GM21423 (cell line): ENCODE measurements at regions not wholly inside any gene's neighbourhood (a gene's known extent, or its start where the extent isn't known, plus 50 kb on each side); places are given as distances from the start of the nearest gene placed in this dataset.
A peak's percentile ranks its signal among the peaks of the same experiment; 100 is the strongest.

ENCODE experiments used
- ATAC-seq: cut with Tn5 transposase; IDR thresholded peaks from one replicate; pipeline ENCODE4 v1.9.1; 2021; ENCODE audit warnings: mild to moderate bottlenecking, moderate library complexity; ENCODE audit not compliant: unreplicated experiment

DNA sequence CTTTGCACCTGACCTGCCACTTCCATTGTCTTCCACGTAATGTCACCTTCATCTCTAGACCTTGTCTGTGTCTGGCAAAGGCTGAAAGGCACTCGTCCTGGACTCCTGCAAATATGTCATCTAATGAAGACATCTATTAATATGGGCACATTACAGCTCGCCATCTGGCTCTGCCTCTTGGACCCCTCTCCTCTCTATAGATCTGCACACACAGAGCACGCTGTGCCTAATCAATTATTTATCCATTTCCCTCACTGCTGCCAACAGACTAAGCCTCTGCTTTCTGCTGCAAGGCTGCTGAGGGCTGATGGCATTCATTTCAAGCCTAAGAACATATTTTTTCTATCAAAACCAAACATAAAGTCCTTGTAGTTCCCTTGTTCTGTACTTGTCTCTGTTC, 573.0 kb downstream of the TUSC7 start:
- ATAC-seq: no peak

DNA sequence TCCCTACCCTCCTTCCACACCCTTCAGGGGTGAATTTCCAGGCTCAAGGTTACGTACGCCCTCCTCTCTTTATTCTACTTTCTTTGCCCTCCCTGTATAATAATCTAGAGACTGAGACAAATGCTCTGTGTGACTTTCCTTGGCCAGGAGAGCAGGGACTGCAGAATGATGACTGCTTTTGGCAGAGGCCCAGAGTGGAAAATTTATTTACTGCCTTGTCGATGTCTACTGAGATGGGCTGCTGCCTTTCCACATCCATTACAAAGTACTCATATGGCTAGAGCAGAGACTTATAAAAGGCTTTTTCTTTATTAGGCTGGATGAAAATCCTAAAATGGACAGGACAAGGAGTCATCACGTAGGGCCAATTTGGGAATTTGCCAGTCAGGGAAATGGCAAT, 576.2 kb downstream of the TUSC7 start:
- ATAC-seq: no peak

DNA sequence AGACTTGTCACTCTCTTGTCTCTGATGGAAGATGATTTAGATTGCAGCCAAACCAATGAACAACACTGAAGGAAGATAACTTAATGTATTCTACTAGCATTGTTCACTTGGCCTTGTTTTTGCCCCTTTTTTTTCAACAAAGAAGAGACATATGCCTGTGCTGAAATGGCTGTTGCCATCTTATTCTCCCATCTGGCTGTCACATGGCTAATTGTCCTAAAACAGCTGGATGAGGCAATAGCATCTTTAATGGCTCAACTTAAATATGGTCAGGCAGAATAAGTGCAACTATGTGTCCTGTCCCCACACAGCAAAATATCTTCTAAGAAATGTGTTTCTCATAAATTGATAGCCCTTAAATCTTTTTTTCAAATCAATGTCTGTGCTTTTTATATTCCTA, 576.9 kb downstream of the TUSC7 start:
- no peak for ATAC-seq

DNA sequence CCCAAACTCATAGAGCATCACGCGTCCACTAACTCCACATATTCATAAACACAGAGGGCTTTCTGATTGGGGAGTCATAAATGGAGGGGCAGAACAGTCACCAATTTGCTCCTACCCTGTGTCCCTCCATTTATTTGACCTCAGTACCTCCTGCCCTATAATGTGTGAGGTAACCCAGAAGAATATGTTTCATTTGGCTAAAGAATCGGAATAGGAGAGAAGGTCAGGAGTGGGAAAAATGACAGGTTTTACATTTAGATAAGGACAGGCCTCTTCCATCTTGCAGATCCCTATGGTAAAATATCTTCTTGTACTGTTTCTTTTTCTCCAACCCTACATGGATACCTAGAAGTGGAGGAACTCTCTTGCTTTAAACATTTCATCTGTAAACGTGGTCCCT, 578.0 kb downstream of the TUSC7 start:
- ATAC-seq: no peak

DNA sequence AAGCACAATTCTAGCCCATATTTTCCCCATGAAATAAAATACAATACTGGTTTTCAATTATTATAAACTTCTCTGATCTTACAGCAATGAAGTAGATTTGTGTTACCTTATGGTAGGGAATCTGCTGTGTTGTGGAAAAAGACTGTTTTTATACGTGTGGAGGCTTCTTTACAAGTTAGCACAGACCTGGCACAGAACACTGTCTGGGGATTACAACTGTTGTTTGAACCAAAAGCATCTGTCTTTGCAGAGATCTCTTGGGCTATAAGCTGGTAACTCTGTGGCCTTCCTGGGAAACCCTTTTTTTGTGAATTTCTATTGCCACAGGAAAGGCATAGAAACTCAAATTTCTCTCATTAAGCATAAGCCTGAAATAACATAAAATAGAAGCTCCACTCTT, 581.9 kb downstream of the TUSC7 start:
- ATAC-seq: no peak

DNA sequence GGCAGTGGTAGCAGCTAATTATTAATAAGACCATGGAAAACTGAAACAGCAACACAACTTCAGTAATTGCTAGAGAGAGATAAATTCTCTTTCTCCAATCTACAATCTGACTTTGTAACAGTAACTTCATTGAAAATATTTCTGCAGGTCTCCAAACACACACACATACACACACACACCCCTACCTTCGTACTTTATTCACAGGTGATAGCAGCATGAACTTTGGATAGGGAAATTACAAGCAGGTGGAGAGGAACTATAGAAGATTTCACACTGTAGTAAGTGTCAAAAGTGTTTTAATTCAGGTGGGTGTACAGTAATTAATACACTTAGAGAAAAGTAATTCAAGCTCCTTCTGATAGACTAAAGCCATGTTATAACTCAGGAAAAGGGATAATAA, 587.5 kb downstream of the TUSC7 start:
- no peak for ATAC-seq

DNA sequence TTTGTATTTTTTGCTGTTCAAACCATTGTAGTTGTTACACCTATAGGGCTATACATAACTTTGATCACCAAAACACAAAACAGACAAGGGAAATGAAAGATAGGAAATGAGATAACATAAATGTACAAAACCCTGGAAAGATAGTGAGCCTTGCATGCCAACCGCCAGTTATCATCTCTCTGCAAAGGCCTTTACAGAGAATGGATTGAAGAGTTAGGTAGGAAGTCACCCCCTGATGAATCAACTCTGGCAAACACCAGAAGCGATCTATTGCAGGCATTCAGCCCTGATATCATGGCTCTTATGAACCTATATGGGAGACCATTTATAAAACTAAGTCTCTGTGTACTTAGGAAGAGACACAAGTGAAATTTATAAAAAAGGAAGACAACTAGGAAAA, 588.0 kb downstream of the TUSC7 start:
- ATAC-seq: no peak

DNA sequence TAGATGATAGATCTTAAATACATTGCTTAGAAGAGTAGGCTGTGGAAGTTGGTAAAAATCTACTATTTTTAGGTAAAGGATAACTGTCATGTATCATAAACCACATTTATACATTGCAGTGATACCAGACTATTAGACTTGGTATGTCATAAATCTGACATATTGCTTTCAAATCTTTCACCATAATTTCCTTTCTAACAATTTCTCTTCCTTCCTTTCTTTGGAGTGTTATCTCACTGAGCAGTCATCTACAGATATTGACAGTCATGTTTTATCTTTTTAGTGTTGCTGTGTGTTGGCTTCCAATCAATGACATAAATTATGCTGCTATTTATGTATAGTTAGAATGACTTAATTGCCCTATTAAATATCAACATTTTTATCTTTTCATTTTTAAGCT, 588.7 kb downstream of the TUSC7 start:
- no peak for ATAC-seq

DNA sequence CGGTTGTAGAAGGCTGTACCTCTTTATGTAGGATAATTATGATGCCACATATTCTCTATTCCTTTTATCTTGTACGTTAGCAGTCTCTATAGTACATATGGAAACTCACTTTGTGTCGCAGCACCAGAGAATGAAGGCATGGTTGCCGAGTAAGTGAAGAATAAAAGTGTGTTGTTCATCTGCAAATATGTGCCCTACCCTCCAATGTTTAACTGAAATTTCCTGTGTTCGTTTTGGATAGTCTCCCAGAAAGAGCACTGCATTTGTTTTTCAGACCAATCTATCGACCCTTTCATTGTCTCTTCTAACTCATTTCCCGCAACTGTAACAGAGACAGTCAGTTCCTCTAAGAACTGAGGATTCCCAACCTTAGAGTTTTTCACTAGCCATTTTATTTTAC, 592.8 kb downstream of the TUSC7 start:
- ATAC-seq: no peak

DNA sequence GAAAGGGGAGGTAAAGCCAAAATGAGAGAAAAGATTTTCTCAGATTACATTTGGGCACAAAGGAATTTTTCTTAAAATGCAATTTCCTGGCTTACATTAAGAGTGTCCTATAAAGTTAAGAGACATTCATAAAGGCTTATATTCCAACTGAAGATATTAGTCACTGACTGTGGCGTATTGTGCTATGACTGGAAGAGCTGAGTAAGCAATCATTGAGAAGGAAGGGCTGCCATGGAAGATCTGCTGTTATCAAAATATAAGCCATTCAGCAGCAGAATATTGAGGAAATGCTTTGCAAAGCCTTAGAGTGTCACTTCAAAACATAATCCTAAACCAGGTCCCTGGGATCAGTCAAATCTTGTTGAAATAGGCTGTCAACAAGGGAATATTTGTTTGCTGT, 593.9 kb downstream of the TUSC7 start:
- no peak for ATAC-seq

DNA sequence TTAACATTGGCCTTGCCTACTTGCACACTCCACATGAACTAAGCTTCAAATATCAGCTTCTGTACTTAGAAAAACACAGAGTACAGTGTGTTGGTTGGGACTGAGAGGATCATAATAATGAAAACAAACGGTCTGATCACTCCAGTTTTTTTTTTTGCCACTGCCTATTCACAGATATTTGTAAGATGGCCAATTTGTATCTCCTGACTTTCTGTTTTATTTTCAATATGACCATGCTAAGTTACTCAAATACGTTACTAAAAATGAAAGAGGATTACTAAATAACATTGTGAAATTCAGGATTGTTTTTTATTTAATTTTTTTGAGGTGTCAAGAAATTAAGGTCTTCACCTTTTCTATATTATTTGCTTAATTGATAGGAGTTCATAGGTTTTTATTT, 595.1 kb downstream of the TUSC7 start:
- no peak for ATAC-seq

DNA sequence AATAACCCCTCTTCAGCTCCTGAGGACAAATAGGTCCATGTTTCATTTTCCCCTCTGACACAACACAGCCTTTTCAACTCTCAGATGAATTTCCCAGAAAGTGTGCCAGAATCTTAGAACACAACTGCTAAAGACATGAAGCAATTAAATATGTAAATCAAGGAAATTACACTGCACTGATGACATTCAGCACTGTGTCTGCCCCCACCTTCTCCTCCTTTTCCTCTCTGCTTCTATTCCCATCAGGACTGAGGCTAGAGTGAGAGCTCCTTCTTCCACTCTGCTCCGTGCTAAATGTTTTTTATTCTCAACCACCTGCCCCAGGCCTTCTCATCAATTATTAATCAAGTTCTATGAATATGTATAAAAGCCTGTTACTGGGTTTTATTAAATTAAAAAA, 596.1 kb downstream of the TUSC7 start:
- no peak for ATAC-seq

DNA sequence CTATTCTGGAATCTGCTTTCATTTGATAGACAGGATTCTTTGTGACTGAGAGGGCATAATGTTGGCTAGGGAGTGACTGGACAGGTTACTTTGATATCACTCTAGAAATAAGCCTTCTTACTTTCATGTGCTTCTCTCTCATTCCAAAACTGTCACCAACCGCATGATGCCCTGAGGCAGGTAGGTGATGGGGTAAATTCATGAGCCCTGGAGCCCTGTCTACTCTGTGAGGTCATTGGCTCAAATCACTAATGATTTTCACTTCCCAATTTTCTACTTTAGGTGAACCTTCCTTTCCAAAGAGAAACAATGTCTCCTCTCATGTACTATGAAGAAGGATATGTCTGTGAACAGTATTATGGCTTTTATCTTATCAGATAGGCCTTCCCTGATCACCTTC, 596.7 kb downstream of the TUSC7 start:
- ATAC-seq: no peak

DNA sequence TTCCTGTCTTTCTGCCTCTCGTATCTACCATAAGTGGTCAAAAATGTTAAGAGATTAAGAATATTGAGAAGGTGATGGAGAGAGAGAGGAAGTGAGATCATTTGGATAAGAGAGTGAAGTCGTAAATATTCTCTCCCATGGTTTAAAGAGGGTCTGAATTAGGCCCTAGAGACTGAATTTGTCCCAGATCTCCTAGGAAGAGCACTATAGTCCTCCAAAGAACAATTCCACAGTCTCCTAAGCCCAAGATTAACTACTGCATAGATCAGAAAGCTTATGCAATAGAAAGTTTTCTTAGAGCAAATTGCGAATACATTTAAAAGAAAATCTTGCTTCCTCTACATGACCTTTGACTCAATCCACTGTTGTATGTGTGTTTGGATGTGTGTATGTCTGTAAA, 598.8 kb downstream of the TUSC7 start:
- ATAC-seq: no peak

DNA sequence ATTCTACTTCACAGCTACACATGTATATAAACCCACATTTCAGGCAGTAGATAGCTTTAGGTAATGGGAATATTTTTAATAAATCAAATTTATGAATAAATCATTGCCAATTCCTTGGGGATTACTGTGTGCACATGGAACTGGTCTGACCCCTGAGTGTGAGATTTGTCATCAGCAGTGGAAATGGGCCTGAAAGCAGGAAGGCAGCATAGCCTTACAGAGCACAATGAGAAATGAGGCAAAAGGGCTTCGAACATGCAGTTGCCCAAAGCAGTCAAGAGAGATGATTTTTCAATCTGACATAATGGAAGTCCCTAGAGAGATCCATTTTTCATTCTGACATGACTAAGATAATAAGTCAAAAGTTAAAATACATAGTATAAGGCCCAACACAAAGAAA, 599.2 kb downstream of the TUSC7 start:
- ATAC-seq: no peak

DNA sequence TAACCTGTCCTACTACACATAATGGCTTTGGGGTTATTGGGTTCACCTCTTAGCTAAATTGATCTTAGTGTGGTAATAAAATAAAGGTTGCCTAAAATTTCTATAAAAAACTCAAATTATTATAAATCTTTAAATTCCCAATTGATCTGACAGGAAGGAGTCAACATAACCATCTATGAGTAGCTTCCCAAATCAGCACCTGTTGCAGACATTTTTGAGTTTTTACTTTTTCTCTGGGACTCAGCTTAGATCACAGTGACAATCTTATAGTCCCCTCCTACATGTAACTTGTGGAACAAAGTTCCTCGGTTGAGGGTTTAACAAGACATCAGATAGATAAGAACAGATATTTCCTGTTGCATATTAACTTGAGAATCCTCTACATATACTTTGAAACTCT, 601.0 kb downstream of the TUSC7 start:
- no peak for ATAC-seq

DNA sequence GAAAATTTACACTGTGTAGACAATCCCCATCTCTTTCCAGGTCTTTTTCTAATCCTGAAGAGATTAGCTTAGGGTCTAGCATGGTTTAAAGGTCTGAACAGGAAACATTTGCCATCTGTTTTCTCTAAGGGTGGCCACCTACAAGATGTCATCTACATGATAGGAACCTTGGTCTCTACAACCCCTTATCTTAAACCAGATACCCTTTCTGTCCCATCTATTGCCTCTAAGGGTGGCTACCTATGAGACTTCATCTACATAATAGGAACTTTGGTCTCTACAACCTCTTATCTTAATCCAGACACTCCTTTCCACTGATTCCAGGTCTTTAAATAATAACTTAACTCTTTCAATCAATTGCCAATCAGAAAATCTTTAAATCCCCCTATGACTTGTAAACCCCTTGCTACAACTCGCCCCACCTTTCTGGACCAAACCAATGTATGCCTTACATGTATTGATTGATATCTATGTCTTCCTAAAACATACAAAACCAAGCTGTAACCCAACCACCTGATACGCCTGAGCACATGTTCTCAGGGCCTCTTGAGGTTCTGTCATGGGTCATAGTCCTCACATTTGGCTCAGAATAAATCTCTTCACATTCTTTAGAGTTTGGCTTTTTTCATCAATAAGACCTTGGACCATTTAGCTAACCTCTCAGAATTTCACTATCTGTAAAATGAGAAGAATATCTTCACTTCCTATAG, 605.0 kb downstream of the TUSC7 start:
- ATAC-seq: no peak

DNA sequence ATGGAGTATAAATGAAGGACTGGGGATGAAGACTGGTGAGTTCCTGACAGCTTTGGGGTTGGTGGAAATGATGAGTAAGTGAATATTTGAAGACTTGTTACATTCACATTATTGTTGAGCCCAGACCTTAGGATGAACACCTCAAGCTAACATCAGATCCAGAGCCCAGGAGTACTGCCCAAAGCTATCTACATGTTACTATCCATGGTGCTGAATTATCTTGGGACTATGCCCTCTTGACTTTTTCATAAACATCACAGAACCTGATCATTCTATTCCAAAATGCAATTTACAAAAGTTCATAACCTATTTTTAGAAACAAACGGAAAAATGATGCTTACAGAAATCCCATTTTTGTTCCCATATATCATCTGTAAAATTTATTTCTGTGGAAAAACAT, 613.3 kb downstream of the TUSC7 start:
- no peak for ATAC-seq

DNA sequence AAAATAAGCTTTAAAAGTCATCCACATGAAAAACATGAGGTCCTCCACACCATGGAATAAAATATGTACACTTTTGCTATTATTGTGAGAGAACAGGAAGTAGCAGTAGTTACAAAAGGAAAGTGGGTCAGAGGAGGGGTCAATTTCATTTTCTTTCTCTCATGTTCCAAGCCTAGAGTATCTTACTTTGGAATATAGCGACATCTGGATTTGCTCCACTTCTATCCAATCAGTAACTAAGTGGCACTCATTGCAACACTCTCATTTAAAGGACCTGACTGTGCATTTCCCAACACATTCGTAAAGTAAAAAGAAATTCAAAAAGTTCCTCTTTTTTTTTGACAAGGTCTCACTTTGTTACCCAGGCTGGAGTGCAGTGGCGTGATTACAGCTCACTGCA, 637.3 kb downstream of the TUSC7 start:
- ATAC-seq: no peak

DNA sequence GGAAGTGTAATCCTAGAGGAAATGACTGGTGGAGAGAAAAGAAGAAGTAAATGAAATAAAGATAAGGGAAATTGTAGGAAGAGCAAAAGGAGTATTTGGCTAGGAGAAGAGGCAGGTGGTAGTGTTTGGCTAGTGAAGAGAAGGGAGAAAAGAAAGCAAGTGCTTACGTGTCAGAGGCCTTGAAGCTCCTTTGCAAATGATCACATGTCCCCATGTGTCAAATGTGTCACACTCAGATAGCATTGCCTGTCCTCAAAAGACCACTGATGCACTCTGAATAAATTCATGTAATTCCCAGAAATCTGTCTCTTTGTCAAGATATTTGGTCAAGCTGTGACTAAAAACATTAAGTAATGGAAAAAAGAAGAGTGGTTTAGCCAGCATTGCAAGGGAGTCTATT, 639.3 kb downstream of the TUSC7 start:
- ATAC-seq: no peak

DNA sequence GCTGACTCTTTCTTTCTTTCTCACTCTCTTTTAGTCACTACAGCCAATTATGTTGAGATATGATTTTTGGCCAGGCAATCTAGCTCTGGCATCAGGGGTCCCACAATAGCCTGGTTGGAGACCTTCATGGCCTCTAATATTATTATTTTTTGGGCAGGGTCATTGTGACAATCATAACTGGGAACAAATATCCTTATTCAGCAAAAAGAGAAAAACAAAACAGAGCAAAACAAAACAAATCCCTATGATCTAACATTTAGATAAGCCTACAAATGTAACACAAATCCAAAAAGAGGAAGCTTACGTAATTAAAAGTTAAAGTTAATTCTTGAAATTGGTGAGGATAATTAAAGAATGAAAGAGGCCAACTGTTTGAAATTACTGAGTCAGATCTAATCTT, 640.0 kb downstream of the TUSC7 start:
- no peak for ATAC-seq

DNA sequence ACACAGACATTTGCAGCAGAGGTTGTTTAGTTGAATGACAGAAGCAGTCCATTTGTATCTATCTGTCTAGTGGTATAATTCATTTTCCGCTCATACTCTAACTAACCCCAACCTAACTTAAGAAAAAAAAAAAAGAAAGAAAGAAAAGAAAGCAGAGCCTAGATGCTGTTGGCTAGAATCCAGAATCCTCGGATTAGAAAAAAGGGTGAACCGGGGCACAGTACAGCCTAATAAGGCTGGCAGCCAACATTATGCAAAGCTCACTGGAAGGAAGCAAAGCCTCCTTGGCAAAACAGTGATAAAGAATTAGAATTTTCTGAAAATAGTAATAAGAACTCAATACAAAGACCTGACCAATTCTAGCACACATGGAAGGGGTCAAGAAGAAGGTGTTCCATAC, 640.8 kb downstream of the TUSC7 start:
- ATAC-seq: no peak

DNA sequence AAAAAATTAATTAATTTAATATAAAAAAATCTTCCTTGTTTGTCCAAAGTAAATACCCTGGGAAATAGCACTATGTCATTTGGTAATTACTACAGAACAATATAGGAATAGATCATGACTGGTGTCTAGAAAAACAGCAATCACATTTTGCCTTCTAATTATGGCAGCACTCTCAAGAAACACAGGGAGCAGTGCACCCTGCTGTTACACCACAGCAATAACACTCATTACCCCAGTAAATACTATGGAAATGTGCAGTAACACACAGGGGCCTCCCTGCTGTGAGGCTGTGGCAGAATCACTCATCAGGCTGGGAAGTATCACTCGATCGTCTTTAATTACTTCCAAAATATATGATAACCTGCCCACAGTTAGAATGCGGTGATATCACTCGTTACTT, 646.0 kb downstream of the TUSC7 start:
- peak; percentile 64 for ATAC-seq
